MM.1S (cell line): ENCODE measurements at regions not wholly inside any gene's neighbourhood (a gene's known extent, or its start where the extent isn't known, plus 50 kb on each side); places are given as distances from the start of the nearest gene placed in this dataset.

Experiments
- DNase-seq: peaks from one replicate; pipeline ENCODE4 v3.0.0-alpha.2; 2015
- H2AFZ ChIP-seq: fragments of 300-600 bp; sonication (generic); 2 replicates; pipeline ENCODE4 v1.6.0; 2016; ENCODE audit warnings: antibody characterized with exemption, low read length
- H3F3A ChIP-seq: fragments of 300-600 bp; sonication (generic); 2 replicates; pipeline ENCODE4 v1.6.1; 2016; ENCODE audit warnings: mild to moderate bottlenecking, antibody characterized with exemption, low read length, moderate library complexity, mixed read lengths; ENCODE audit not compliant: insufficient read depth
- H3K27ac ChIP-seq: fragments of 300-600 bp; sonication (generic); 2 replicates; pipeline ENCODE4 v1.5.1; 2016; ENCODE audit warnings: mild to moderate bottlenecking, low read length
- H3K27me3 ChIP-seq: fragments of 300-600 bp; sonication (generic); replicated peaks from 2 replicates; pipeline ENCODE4 v1.6.0; 2016; ENCODE audit warnings: low read length; ENCODE audit not compliant: insufficient read depth
- H3K36me3 ChIP-seq: fragments of 300-600 bp; sonication (generic); replicated peaks from 2 replicates; pipeline ENCODE4 v1.6.1; 2016; ENCODE audit warnings: mild to moderate bottlenecking, low read length, mixed read lengths; ENCODE audit not compliant: insufficient read depth
- H3K4me1 ChIP-seq: fragments of 300-600 bp; sonication (generic); 2 replicates; pipeline ENCODE4 v1.6.1; 2016; ENCODE audit warnings: low read length, mixed read lengths
- H3K4me2 ChIP-seq: fragments of 300-600 bp; sonication (generic); 2 replicates; pipeline ENCODE4 v1.6.0; 2016; ENCODE audit warnings: low read depth, low read length
- H3K4me3 ChIP-seq: fragments of 300-600 bp; sonication (generic); 2 replicates; pipeline ENCODE4 v1.5.1; 2016; ENCODE audit warnings: low read length, mixed read lengths
- H3K79me2 ChIP-seq: fragments of 300-600 bp; sonication (generic); 2 replicates; pipeline ENCODE4 v1.6.1; 2016; ENCODE audit warnings: mixed run types, low read length, mixed read lengths
- H3K9ac ChIP-seq: fragments of 300-600 bp; sonication (generic); 2 replicates; pipeline ENCODE4 v1.6.1; 2016; ENCODE audit warnings: low read length, mixed read lengths
- H3K9me2 ChIP-seq: fragments of 300-600 bp; sonication (generic); replicated peaks from 2 replicates; pipeline ENCODE4 v1.6.1; 2016; ENCODE audit warnings: mild to moderate bottlenecking, low read length, mixed read lengths; ENCODE audit not compliant: insufficient read depth
- H3K9me3 ChIP-seq: fragments of 300-600 bp; sonication (generic); replicated peaks from 2 replicates; pipeline ENCODE4 v1.6.1; 2016; ENCODE audit warnings: mild to moderate bottlenecking, low read length, mixed read lengths; ENCODE audit not compliant: insufficient read depth
- H4K20me1 ChIP-seq: fragments of 300-600 bp; sonication (generic); 2 replicates; pipeline ENCODE4 v1.6.1; 2016; ENCODE audit warnings: mild to moderate bottlenecking, low read length, moderate library complexity, mixed read lengths; ENCODE audit not compliant: insufficient read depth
- CTCF ChIP-seq: fragments of 300-600 bp; sonication (generic); IDR thresholded peaks from 2 replicates; pipeline ENCODE4 v1.5.1; 2016; ENCODE audit warnings: antibody characterized with exemption, low read length, mixed read lengths
- EZH2 ChIP-seq: fragments of 300-600 bp; sonication (generic); optimal IDR thresholded peaks from 2 replicates; pipeline ENCODE3; 2017; ENCODE audit warnings: low read depth, mild to moderate bottlenecking, antibody characterized with exemption, low read length, mixed read lengths
- EZH2phosphoT487 ChIP-seq: fragments of 300-600 bp; sonication (generic); IDR thresholded peaks from 2 replicates; pipeline ENCODE4 v1.6.1; 2018; ENCODE audit warnings: antibody characterized with exemption, low read length

DNA sequence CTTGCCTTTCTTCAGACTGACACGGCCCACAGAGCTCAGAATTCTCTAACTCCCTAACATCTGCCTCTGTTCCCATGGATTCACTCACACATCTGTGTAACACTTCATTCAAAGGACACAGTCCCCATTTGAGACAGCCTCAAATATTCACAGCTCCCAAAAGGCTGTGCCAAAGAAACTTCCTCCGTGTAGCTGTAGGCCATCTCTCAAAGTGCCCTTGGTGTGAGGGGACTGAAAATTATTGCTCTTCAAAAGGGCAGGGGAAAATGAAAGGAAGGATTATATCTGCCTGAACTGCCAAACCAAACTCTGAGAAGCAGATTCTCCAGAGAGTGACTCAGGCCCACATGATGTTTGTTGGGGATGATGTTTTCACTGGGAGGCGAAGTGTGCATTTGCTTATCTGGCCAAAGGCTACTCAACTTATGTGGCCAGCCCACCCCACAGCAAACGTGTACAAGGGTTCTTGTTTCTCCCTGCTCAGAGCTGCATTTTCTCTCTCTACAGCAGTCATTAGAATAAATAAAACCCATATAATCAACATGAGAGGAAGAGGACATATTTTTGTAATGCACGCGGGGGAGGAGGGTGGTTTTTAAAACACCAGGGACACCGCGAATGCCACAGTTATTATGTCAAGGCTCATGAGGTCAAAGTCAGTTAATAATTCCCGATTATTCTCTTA is 302.4 kb upstream of the NFE2L3 start:
- H3K4me3 ChIP-seq: no peak overlapping the region
- H3K27ac ChIP-seq: no peak overlapping the region
- no peaks in the 10 kb centered on the region for H4K20me1 ChIP-seq
- no peaks in the 10 kb centered on the region for H3K9me2 ChIP-seq
- H3K9me3 ChIP-seq: no peaks in the 10 kb centered on the region
- H3K27me3 ChIP-seq: peaks cover 23% of the 10 kb centered on the region
- H3F3A ChIP-seq: 0 out of 2 replicates have a peak, but pooled peaks cover under 1% of the 10 kb centered on the region
- H3K4me1 ChIP-seq: peaks cover 4% of the 10 kb centered on the region; the same call in 1 of the 2 replicates
- H2AFZ ChIP-seq: no peak overlapping the region
- H3K36me3 ChIP-seq: no peaks in the 10 kb centered on the region
- no peak for TF ChIP-seq EZH2
- no peak for TF ChIP-seq CTCF
- no peak overlapping the region for H3K9ac ChIP-seq
- H3K79me2 ChIP-seq: no peaks in the 10 kb centered on the region
- H3K4me2 ChIP-seq: no peak overlapping the region
- DNase-seq: no peak

GRCh38 chr7:25850216-25850615 is 301.8 kb upstream of the NFE2L3 start:
- Histone ChIP-seq H3K4me3 (no peak overlapping the region), H4K20me1 (no peaks in the 10 kb centered on the region), H2AFZ (no peak overlapping the region)

GRCh38 chr7:25850735-25851134 is 301.3 kb upstream of the NFE2L3 start:
- 0 out of 2 replicates have a peak, but pooled peaks cover 5% of the 10 kb centered on the region for H3F3A ChIP-seq
- peaks cover 33% of the 10 kb centered on the region for H3K27me3 ChIP-seq
- no peaks in the 10 kb centered on the region for H3K9me3 ChIP-seq
- no peaks in the 10 kb centered on the region for H3K9me2 ChIP-seq
- no peaks in the 10 kb centered on the region for H3K36me3 ChIP-seq
- no peaks in the 10 kb centered on the region for H3K79me2 ChIP-seq
- TF ChIP-seq EZH2: no peak
- no peak for TF ChIP-seq EZH2phosphoT487
- TF ChIP-seq CTCF: no peak
- H4K20me1 ChIP-seq: no peaks in the 10 kb centered on the region
- no peak overlapping the region for H3K9ac ChIP-seq
- H3K4me2 ChIP-seq: no peak overlapping the region
- DNase-seq: no peak
- H3K27ac ChIP-seq: no peak overlapping the region
- peaks cover 4% of the 10 kb centered on the region; the same call in 1 of the 2 replicates for H3K4me1 ChIP-seq
- no peak overlapping the region for H2AFZ ChIP-seq
- no peak overlapping the region for H3K4me3 ChIP-seq

More at GRCh38 chr7:25850216-25850615, 301.8 kb upstream of the NFE2L3 start:
- Histone ChIP-seq H3K4me1 (peaks cover 4% of the 10 kb centered on the region; the same call in 1 of the 2 replicates), H3K36me3 (no peaks in the 10 kb centered on the region), H3K79me2 (no peaks in the 10 kb centered on the region), H3K9me3 (no peaks in the 10 kb centered on the region), H3K9ac (no peak overlapping the region), H3K4me2 (no peak overlapping the region), H3K9me2 (no peaks in the 10 kb centered on the region), H3K27ac (no peak overlapping the region), H3F3A (0 out of 2 replicates have a peak, but pooled peaks cover 5% of the 10 kb centered on the region), H3K27me3 (peaks cover 28% of the 10 kb centered on the region)
- no peak for TF ChIP-seq EZH2phosphoT487
- no peak for TF ChIP-seq EZH2
- TF ChIP-seq CTCF: no peak
- DNase-seq: no peak
